ENCODE measurements at regions not wholly inside any gene's neighbourhood (a gene's known extent, or its start where the extent isn't known, plus 50 kb on each side); places are given as distances from the start of the nearest gene placed in this dataset.

DNA sequence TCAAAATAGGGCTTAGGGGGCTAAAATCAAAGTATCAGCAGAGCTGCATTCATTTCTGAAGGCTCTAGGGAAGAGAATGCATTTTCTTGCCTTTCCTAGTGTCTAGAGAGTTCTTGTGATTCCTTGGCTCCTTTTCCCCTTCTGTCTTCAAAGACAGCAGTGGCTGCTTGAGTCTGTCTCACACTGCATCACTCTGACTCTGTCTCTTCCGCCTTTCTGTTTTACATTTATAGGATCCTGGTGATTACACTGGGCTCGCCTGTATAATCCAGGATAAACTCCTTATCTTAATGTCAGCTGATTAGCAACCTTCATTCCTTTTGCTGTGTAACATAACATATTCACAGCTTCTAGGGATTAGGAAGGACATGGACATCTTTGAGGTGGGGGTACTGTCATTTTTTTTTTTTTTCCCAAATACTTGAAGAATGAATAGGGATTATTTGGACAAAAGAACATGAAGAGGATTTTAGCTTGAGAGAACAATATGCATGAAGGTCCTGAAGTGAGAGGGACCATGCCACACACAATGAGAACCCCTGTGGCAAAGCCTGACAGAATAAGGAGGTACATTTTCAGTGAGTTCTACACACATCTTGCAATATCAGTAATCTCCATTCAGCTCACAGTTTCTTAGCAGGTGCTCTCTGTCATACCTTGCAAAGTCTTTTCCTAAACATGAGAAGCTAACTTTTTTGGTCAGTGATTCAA is 267.6 kb downstream of the FAM170A start:
- TF ChIP-seq, protein P1, sequence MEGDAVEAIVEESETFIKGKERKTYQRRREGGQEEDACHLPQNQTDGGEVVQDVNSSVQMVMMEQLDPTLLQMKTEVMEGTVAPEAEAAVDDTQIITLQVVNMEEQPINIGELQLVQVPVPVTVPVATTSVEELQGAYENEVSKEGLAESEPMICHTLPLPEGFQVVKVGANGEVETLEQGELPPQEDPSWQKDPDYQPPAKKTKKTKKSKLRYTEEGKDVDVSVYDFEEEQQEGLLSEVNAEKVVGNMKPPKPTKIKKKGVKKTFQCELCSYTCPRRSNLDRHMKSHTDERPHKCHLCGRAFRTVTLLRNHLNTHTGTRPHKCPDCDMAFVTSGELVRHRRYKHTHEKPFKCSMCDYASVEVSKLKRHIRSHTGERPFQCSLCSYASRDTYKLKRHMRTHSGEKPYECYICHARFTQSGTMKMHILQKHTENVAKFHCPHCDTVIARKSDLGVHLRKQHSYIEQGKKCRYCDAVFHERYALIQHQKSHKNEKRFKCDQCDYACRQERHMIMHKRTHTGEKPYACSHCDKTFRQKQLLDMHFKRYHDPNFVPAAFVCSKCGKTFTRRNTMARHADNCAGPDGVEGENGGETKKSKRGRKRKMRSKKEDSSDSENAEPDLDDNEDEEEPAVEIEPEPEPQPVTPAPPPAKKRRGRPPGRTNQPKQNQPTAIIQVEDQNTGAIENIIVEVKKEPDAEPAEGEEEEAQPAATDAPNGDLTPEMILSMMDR (IDR thresholded peaks at IDR 0.05): no peak
- no peak for TF ChIP-seq POLR2A (IDR thresholded peaks at IDR 0.05)
